ENCODE measurements at regions not wholly inside any gene's neighbourhood (a gene's known extent, or its start where the extent isn't known, plus 50 kb on each side); places are given as distances from the start of the nearest gene placed in this dataset.

- TF ChIP-seq, protein P1, sequence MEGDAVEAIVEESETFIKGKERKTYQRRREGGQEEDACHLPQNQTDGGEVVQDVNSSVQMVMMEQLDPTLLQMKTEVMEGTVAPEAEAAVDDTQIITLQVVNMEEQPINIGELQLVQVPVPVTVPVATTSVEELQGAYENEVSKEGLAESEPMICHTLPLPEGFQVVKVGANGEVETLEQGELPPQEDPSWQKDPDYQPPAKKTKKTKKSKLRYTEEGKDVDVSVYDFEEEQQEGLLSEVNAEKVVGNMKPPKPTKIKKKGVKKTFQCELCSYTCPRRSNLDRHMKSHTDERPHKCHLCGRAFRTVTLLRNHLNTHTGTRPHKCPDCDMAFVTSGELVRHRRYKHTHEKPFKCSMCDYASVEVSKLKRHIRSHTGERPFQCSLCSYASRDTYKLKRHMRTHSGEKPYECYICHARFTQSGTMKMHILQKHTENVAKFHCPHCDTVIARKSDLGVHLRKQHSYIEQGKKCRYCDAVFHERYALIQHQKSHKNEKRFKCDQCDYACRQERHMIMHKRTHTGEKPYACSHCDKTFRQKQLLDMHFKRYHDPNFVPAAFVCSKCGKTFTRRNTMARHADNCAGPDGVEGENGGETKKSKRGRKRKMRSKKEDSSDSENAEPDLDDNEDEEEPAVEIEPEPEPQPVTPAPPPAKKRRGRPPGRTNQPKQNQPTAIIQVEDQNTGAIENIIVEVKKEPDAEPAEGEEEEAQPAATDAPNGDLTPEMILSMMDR (IDR thresholded peaks at IDR 0.05; ENCODE audit: low read depth, low read length) = no peak
- TF ChIP-seq MAX (IDR thresholded peaks at IDR 0.05; ENCODE audit: low read depth, low read length) = no peak
These were observed 852.3 kb upstream of the CRIM1 start for GRCh38 chr2:35503311-35503710.
